Nephron (organoid): ENCODE measurements at regions not wholly inside any gene's neighbourhood (a gene's known extent, or its start where the extent isn't known, plus 50 kb on each side); places are given as distances from the start of the nearest gene placed in this dataset.

Source experiments
- H3K27ac Mint-ChIP-seq, 3 experiments: 2 replicates each; pipeline ENCODE4 v1.8.0; 2020; ENCODE audit warnings: mixed read lengths in 3 of 3, mild to moderate bottlenecking in 2 of 3, moderate library complexity in 1 of 3
- H3K27me3 Mint-ChIP-seq: 2 replicates; pipeline ENCODE4 v1.8.0; 2021; ENCODE audit warnings: low read depth, mild to moderate bottlenecking, moderate library complexity, mixed read lengths
- H3K36me3 Mint-ChIP-seq: 2 replicates; pipeline ENCODE4 v1.8.0; 2020; ENCODE audit warnings: low read depth, mixed read lengths
- H3K4me1 Mint-ChIP-seq: 2 replicates; pipeline ENCODE4 v1.8.0; 2020; ENCODE audit warnings: mixed read lengths
- H3K4me3 Mint-ChIP-seq, 3 experiments: 2 replicates each; pipeline ENCODE4 v1.8.0; 2020; ENCODE audit warnings: mild to moderate bottlenecking in 3 of 3, mixed read lengths in 3 of 3, moderate library complexity in 2 of 3
- H3K9me3 Mint-ChIP-seq: 2 replicates; pipeline ENCODE4 v1.8.0; 2020; ENCODE audit warnings: mixed read lengths
- TF ChIP-seq, protein P1 (sequence below), 3 experiments: fragments of 200-600 bp; sonication (generic); IDR thresholded peaks; one replicate each; pipeline ENCODE4 v1.5.0; 2021; ENCODE audit warnings: antibody characterized with exemption in 3 of 3; ENCODE audit not compliant: unreplicated experiment in 3 of 3

DNA sequence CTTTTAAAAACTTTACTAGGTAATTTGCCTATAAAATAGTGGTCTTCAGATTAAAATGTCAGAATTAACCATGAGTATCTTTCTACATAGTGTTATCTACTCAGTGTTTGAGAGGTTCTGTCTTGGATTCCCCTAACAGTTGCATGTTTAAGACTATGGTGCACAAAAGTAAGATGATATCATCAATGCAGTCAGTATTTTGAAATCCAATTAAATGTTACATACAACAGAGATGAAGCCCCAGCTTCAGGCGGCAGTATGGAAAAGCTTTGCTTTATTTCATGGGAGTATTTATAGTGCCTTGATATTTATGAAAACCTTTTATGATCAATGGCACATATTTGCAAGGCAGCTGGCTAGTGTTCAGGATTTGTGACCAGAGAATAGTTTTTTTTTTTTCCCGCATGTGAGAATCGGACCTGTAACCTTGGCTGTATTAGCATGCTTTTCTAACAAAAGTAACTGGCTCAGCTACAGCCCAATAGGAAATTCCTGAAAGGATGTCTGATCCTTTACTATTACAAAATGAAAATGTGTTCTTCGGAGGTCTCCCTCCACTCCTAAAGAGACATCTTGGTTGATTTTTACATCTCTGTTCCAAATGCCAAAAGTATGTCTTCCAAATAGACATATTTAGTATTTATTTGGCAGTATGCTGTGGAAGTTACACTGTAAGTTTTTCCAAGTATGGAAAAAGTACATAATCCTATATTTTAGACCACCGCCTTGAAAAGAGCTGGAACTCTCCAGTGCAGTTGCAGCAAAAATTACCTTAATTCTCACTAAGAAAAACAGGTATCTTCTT is 319.3 kb upstream of the UBE2E3 start:
- TF ChIP-seq, protein P1, sequence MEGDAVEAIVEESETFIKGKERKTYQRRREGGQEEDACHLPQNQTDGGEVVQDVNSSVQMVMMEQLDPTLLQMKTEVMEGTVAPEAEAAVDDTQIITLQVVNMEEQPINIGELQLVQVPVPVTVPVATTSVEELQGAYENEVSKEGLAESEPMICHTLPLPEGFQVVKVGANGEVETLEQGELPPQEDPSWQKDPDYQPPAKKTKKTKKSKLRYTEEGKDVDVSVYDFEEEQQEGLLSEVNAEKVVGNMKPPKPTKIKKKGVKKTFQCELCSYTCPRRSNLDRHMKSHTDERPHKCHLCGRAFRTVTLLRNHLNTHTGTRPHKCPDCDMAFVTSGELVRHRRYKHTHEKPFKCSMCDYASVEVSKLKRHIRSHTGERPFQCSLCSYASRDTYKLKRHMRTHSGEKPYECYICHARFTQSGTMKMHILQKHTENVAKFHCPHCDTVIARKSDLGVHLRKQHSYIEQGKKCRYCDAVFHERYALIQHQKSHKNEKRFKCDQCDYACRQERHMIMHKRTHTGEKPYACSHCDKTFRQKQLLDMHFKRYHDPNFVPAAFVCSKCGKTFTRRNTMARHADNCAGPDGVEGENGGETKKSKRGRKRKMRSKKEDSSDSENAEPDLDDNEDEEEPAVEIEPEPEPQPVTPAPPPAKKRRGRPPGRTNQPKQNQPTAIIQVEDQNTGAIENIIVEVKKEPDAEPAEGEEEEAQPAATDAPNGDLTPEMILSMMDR (IDR thresholded peaks at IDR 0.05; ENCODE audit: unreplicated experiment in 3 of 3) = no peak
- Mint-ChIP-seq H3K36me3 (no peaks in the 10 kb centered on the region), H3K27ac (peak overlapping the region; percentile 16 to 86 (median 85)), H3K9me3 (no peaks in the 10 kb centered on the region), H3K4me1 (peaks cover 43% of the 10 kb centered on the region), H3K4me3 (peak overlapping the region in 1 of 3 experiments; percentile 1), H3K27me3 (no peaks in the 10 kb centered on the region)

DNA sequence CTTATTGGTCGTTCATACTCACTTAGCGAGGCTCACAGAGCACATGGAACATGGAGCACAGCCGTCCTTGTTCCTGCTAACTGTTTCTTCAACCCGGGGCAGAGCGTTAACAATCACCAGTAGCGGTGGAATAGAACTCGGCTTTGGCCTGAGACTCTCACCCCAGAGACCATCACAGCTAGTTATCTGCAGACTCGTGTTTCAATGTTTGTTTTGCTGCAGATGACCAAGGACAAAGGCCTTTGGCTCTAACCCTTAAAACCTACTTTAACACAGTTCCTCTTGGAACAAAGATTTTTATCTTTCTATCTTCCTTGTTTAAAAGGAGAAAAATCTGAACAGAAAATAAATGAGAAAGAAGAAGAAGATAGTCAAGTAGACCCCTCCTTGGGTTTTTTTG is 320.2 kb upstream of the UBE2E3 start:
- Mint-ChIP-seq H3K36me3 (no peaks in the 10 kb centered on the region), H3K27me3 (no peaks in the 10 kb centered on the region), H3K9me3 (no peaks in the 10 kb centered on the region), H3K4me1 (peaks cover 43% of the 10 kb centered on the region), H3K27ac (peak overlapping the region in 1 of 3 experiments; percentile 9), H3K4me3 (no peak overlapping the region)
- TF ChIP-seq, protein P1 (IDR thresholded peaks at IDR 0.05; ENCODE audit: unreplicated experiment in 3 of 3) = no peak

DNA sequence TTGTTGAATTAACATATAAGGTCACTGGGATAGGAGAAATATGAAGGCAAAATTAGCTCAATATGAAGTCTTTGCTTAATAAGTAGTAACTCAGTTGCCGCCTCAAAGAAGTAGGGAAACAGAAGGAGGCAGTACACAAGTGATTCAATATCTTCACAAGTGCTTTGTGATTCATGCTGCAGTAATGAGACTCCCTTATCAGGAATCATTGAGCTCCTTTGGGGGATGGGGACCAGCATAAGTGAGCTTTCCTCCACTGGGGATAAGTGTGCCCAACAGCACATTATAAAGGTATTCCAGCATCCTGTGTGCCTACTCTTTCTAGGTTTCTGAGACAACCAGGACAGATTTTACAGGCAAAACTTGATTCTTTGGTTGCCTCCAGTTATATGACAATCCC is 323.4 kb upstream of the UBE2E3 start:
- H3K27me3 Mint-ChIP-seq = no peaks in the 10 kb centered on the region
- H3K4me1 Mint-ChIP-seq = peaks cover 30% of the 10 kb centered on the region
- TF ChIP-seq, protein P1 (IDR thresholded peaks at IDR 0.05; ENCODE audit: unreplicated experiment in 3 of 3) = no peak
- no peak overlapping the region for H3K4me3 Mint-ChIP-seq
- H3K36me3 Mint-ChIP-seq = no peaks in the 10 kb centered on the region
- H3K27ac Mint-ChIP-seq = no peak overlapping the region
- no peaks in the 10 kb centered on the region for H3K9me3 Mint-ChIP-seq

DNA sequence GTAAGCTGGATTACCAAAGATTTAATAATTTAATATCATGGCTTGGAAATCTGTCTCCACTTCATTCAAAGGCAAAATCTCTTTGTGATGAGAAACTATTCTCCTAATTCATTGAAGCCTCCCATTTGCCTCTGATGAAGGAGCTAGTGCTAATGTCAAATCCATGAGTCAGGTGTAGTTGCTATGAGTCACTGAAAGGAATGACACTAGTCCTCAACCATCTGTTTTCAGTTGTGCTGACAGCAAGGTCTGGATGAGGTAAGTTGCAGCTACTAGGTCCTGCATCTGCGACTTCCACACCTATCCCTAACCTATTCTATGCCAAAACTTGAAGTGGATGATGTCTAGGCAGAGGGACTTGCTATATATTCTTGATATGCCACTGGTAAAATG is 324.0 kb upstream of the UBE2E3 start:
- TF ChIP-seq, protein P1 (IDR thresholded peaks at IDR 0.05; ENCODE audit: unreplicated experiment in 3 of 3) = no peak
- Mint-ChIP-seq H3K27ac (no peak overlapping the region), H3K4me1 (peaks cover 24% of the 10 kb centered on the region), H3K9me3 (no peaks in the 10 kb centered on the region), H3K4me3 (no peak overlapping the region), H3K36me3 (no peaks in the 10 kb centered on the region), H3K27me3 (no peaks in the 10 kb centered on the region)

DNA sequence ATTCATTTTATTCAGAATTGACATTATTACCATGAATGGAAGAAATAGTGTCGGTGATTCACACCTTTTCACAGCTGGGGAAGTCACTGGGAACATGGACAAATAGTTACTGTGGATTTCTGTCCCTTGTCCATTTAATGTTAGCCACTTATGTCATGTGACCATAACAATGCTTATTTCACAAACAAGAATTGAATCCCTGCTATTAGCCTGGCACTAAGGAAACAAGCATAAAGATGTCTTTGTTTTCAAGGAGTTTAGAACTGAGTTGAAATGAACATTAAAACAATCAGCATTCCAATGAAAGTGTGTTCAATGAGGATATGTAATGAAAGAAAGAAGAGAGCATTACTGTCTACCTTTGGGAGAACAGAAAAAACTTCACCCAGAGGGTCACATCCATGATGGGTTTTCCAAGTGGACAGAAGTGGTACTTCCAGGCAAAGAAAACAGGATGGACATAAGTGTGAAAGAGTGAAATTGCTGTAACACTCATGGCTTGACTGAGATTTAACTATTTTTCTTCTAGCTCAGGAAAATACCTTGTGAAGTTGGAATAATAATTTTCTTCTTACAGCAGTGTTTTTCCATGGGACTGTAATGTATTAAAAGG is 324.5 kb upstream of the UBE2E3 start:
- TF ChIP-seq, protein P1 (IDR thresholded peaks at IDR 0.05; ENCODE audit: unreplicated experiment in 3 of 3) = peak in 2 of 3 experiments; percentile 23 to 40
- no peaks in the 10 kb centered on the region for H3K27me3 Mint-ChIP-seq

More for the DNA sequence above, 324.5 kb upstream of the UBE2E3 start:
- peaks cover 19% of the 10 kb centered on the region for H3K4me1 Mint-ChIP-seq
- no peaks in the 10 kb centered on the region for H3K9me3 Mint-ChIP-seq
- H3K4me3 Mint-ChIP-seq = no peak overlapping the region
- H3K36me3 Mint-ChIP-seq = no peaks in the 10 kb centered on the region
- no peak overlapping the region for H3K27ac Mint-ChIP-seq
